ENCODE measurements at regions not wholly inside any gene's neighbourhood (a gene's known extent, or its start where the extent isn't known, plus 50 kb on each side); places are given as distances from the start of the nearest gene placed in this dataset.
"Not testable (repeated sequence)": the region's sequence is repeated elsewhere in the genome, so short reads cannot be mapped to it uniquely, and the experiment has no call there.

DNA sequence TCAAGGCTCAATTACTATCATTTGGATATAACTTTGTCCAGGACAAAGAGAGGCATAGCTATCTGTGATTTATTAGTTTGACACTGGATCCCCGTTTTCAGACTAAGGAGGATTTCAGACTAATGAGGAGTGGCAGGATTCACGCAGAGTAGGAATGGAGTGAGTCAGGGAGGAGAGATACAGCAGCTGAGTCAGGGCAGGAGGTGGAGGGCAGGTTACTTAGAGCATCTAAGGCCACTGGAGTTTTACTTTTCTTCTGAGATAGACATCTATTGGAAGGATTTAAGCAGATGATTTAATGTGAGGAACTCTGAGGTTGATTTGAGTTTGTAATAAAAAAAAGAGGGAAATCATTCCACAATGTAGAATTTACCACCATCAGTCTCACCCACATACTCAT lies 110.6 kb downstream of the RPIA start:
- DNase-seq (ENCODE audit: low read depth, low spot score); H3K9me3 ChIP-seq (ENCODE audit: control insufficient read depth, insufficient read depth, low read length); H3K4me3 ChIP-seq (ENCODE audit: low read depth, low read length); H3K27me3 ChIP-seq (ENCODE audit: control insufficient read depth, insufficient read depth, low read length); POLR2A ChIA-PET; CTCF ChIA-PET; H3K27ac ChIP-seq (ENCODE audit: low read depth, low read length): not testable (repeated sequence)

GRCh38 chr2:88807237-88807962 lies 115.9 kb downstream of the RPIA start:
- Histone ChIP-seq H3K27me3 (ENCODE audit: control insufficient read depth, insufficient read depth, low read length) (no peaks in the 10 kb centered on the region), H3K27ac (ENCODE audit: low read depth, low read length) (no peak overlapping the region), H3K9me3 (ENCODE audit: control insufficient read depth, insufficient read depth, low read length) (no peaks in the 10 kb centered on the region; the same call in 1 of the 2 replicates), H3K4me3 (ENCODE audit: low read depth, low read length) (no peak overlapping the region)
- ChIA-PET CTCF (no interaction called here), POLR2A (no interaction called here)
- no peak for DNase-seq (ENCODE audit: low read depth, low spot score)
- TF ChIP-seq, protein P1, sequence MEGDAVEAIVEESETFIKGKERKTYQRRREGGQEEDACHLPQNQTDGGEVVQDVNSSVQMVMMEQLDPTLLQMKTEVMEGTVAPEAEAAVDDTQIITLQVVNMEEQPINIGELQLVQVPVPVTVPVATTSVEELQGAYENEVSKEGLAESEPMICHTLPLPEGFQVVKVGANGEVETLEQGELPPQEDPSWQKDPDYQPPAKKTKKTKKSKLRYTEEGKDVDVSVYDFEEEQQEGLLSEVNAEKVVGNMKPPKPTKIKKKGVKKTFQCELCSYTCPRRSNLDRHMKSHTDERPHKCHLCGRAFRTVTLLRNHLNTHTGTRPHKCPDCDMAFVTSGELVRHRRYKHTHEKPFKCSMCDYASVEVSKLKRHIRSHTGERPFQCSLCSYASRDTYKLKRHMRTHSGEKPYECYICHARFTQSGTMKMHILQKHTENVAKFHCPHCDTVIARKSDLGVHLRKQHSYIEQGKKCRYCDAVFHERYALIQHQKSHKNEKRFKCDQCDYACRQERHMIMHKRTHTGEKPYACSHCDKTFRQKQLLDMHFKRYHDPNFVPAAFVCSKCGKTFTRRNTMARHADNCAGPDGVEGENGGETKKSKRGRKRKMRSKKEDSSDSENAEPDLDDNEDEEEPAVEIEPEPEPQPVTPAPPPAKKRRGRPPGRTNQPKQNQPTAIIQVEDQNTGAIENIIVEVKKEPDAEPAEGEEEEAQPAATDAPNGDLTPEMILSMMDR (IDR thresholded peaks at IDR 0.05; ENCODE audit: low read depth, low read length): no peak

DNA sequence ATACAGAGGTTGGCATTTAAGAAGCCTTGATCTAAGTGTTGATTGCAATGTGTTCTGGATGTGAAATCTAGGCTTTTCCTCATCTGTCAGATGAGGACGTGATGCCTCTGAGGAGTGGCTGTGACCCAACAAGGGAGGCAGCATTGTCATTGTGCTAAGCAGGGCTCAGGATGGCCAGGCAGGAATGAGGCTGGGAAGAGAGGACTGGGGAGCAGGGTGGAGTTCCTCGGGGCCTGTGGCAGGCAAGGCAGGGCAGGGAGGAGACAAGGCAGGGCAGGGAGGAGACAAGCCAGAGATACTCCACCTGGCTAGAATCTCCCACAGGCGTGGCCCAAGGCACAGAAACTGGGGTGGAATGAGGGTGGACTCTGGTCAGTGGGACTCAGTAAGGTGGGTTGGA lies 116.6 kb downstream of the RPIA start:
- POLR2A ChIA-PET: no interaction called here
- Histone ChIP-seq H3K9me3 (ENCODE audit: control insufficient read depth, insufficient read depth, low read length) (no peaks in the 10 kb centered on the region; the same call in 1 of the 2 replicates), H3K27ac (ENCODE audit: low read depth, low read length) (no peak overlapping the region), H3K27me3 (ENCODE audit: control insufficient read depth, insufficient read depth, low read length) (no peaks in the 10 kb centered on the region), H3K4me3 (ENCODE audit: low read depth, low read length) (no peak overlapping the region)
- no peak for DNase-seq (ENCODE audit: low read depth, low spot score)
- TF ChIP-seq, protein P1 (IDR thresholded peaks at IDR 0.05; ENCODE audit: low read depth, low read length): no peak
- CTCF ChIA-PET: no interaction called here

DNA sequence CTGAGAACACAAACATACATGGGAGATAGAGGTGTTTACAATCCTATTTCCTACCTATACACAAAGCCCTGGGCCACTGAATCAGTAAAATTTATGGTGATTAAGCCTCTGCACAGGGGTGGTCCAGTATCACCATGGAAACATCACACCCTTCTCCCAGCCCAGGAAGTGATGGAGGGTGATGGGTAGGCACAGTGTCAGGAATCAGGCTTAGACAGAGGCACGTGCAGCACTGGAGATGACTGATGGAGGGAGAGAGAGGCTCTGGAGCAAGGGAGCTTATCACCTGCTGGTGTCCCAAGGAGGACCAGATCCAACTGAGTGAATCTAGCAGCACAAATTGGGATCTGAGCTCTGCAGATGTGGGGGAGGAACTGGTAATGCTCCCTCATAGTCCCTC lies 117.2 kb downstream of the RPIA start:
- ChIA-PET CTCF (no interaction called here), POLR2A (no interaction called here)

DNA sequence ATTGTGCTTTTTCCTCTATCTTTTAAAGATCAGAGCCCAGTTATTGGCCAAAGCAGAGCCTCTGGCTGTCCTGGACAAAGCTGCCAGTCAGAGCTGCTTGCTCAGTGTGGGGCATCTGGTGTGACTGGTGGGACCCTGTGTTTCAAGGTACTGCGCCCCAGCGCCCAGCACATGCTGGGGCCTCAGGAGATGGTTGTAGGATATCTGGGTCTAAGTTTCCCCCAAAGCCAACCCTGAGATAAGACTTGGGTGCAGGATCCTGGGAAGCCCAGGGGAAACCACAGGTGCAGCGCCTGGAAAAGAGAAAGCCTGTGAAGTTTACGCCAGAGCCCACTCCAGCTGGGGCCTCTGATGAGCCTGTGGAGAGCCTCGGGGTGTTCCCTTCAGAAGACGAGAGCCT lies 117.7 kb downstream of the RPIA start:
- TF ChIP-seq, protein P1 (IDR thresholded peaks at IDR 0.05; ENCODE audit: low read depth, low read length): no peak

More for the DNA sequence above, 117.2 kb downstream of the RPIA start:
- H3K27me3 ChIP-seq (ENCODE audit: control insufficient read depth, insufficient read depth, low read length): no peaks in the 10 kb centered on the region
- TF ChIP-seq, protein P1 (IDR thresholded peaks at IDR 0.05; ENCODE audit: low read depth, low read length): no peak
- H3K9me3 ChIP-seq (ENCODE audit: control insufficient read depth, insufficient read depth, low read length): no peaks in the 10 kb centered on the region; the same call in 1 of the 2 replicates
- H3K4me3 ChIP-seq (ENCODE audit: low read depth, low read length): no peak overlapping the region
- H3K27ac ChIP-seq (ENCODE audit: low read depth, low read length): no peak overlapping the region
- no peak for DNase-seq (ENCODE audit: low read depth, low spot score)

More for the DNA sequence above, 117.7 kb downstream of the RPIA start:
- no peak for DNase-seq (ENCODE audit: low read depth, low spot score)
- CTCF ChIA-PET: no interaction called here
- Histone ChIP-seq H3K27ac (ENCODE audit: low read depth, low read length) (no peak overlapping the region), H3K4me3 (ENCODE audit: low read depth, low read length) (no peak overlapping the region), H3K9me3 (ENCODE audit: control insufficient read depth, insufficient read depth, low read length) (no peaks in the 10 kb centered on the region; the same call in 1 of the 2 replicates), H3K27me3 (ENCODE audit: control insufficient read depth, insufficient read depth, low read length) (no peaks in the 10 kb centered on the region)
- POLR2A ChIA-PET: no interaction called here

All from AG04450 (cell line).